ENCODE measurements at regions not wholly inside any gene's neighbourhood (a gene's known extent, or its start where the extent isn't known, plus 50 kb on each side); places are given as distances from the start of the nearest gene placed in this dataset.

- TF ChIP-seq MGA (IDR thresholded peaks at IDR 0.05) (peak; percentile 23; the same call in 1 of the 2 replicates), REST (IDR thresholded peaks at IDR 0.05; ENCODE audit: borderline replicate concordance) (peak; percentile 29; the same call in 1 of the 2 replicates), REST (CRISPR knock-in tag; IDR thresholded peaks at IDR 0.05; ENCODE audit: low read depth) (no peak), GATAD2B (IDR thresholded peaks at IDR 0.05; ENCODE audit: borderline replicate concordance) (peak; percentile 25; the same call in 1 of the 2 replicates), ZNF445 (CRISPR knock-in tag; IDR thresholded peaks at IDR 0.05; ENCODE audit: low read depth) (no peak), PHB2 (IDR thresholded peaks at IDR 0.05; ENCODE audit: low read depth) (no peak), ZNF79 (CRISPR knock-in tag; IDR thresholded peaks at IDR 0.05; ENCODE audit: low read depth) (no peak), BRCA1 (IDR thresholded peaks at IDR 0.05) (no peak), BRCA1 (CRISPR knock-in tag; IDR thresholded peaks at IDR 0.05) (no peak), ELF4 (CRISPR knock-in tag; IDR thresholded peaks at IDR 0.05) (no peak)
Observed at GRCh38 chr2:134132490-134132857, 121.4 kb upstream of the MGAT5 start (continued).
